Esophagus muscularis mucosa (tissue), 4 donors: ENCODE measurements at regions not wholly inside any gene's neighbourhood (a gene's known extent, or its start where the extent isn't known, plus 50 kb on each side); places are given as distances from the start of the nearest gene placed in this dataset.

Experiments
- EP300 ChIP-seq: sonication (generic); formaldehyde crosslinking; IDR thresholded peaks from one replicate; pipeline ENCODE4 v1.6.1; 2017; ENCODE audit warnings: antibody characterized with exemption
- POLR2A ChIP-seq: fragments of 450-650 bp; IDR thresholded peaks from one replicate; pipeline ENCODE4 v1.6.1; 2017; ENCODE audit warnings: antibody characterized with exemption, moderate library complexity, mild to moderate bottlenecking, low read depth
- POLR2AphosphoS5 ChIP-seq, 2 donors: sonication (generic); formaldehyde crosslinking; IDR thresholded peaks; one replicate each; pipeline ENCODE4 v1.6.1; 2017; ENCODE audit warnings: antibody characterized with exemption in 2 of 2
- TF ChIP-seq, protein P1 (sequence below), 3 experiments: fragments of 200-600 bp in 2 of 3; fragments of 450-650 bp in 1 of 3; sonication (generic) in 2 of 3; IDR thresholded peaks; one replicate each; pipeline ENCODE4 v1.5.1; 2017 to 2019; ENCODE audit warnings: antibody characterized with exemption in 3 of 3, mild to moderate bottlenecking in 2 of 3, moderate library complexity in 1 of 3

DNA sequence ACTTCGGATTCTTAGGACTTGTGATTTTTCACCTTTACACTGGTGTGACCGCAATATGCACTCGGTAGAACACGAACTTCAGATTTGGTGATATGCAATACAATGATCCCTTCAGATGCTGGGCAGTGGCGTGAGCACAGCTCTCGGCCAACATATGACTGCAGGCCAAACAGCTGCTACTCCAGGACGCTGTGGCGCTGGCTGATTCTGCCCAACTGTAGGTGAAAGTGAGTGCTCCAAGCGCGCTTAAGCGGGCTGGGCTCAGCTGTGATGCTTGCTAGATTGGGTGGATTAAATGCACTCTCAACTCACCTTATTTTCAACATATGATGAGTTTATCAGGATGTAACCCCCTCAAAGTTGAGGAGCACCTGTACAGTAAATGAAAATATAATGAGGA lies 137.6 kb upstream of the RET start:
- TF ChIP-seq, protein P1, sequence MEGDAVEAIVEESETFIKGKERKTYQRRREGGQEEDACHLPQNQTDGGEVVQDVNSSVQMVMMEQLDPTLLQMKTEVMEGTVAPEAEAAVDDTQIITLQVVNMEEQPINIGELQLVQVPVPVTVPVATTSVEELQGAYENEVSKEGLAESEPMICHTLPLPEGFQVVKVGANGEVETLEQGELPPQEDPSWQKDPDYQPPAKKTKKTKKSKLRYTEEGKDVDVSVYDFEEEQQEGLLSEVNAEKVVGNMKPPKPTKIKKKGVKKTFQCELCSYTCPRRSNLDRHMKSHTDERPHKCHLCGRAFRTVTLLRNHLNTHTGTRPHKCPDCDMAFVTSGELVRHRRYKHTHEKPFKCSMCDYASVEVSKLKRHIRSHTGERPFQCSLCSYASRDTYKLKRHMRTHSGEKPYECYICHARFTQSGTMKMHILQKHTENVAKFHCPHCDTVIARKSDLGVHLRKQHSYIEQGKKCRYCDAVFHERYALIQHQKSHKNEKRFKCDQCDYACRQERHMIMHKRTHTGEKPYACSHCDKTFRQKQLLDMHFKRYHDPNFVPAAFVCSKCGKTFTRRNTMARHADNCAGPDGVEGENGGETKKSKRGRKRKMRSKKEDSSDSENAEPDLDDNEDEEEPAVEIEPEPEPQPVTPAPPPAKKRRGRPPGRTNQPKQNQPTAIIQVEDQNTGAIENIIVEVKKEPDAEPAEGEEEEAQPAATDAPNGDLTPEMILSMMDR (IDR thresholded peaks at IDR 0.05): no peak
- TF ChIP-seq POLR2AphosphoS5 (IDR thresholded peaks at IDR 0.05) (no peak), POLR2A (no peak), EP300 (no peak)
